Left lung (tissue), 4 donors: ENCODE measurements at regions not wholly inside any gene's neighbourhood (a gene's known extent, or its start where the extent isn't known, plus 50 kb on each side); places are given as distances from the start of the nearest gene placed in this dataset.
"Not testable (repeated sequence)": the region's sequence is repeated elsewhere in the genome, so short reads cannot be mapped to it uniquely, and the experiment has no call there.

Source experiments
- ATAC-seq: fragments of 200-7000 bp; cut with Tn5 transposase; one replicate; pipeline ENCODE4 v1.9.1; 2020; ENCODE audit warnings: moderate library complexity
- DNase-seq, 4 donors: peaks; one replicate each; pipeline ENCODE4 v3.0.0-alpha.2; 2013 to 2020
- H3K27ac ChIP-seq, 2 donors: fragments of 200-600 bp; sonication (generic) in 1 of 2; one replicate each; pipeline versions ENCODE4 v1.5.0 to v1.8.0; 2020 to 2021
- H3K27me3 ChIP-seq, 2 donors: fragments of 200-600 bp; sonication (generic) in 1 of 2; one replicate each; pipeline versions ENCODE4 v1.5.0 to v1.8.0; 2020 to 2021
- H3K36me3 ChIP-seq, 2 donors: fragments of 200-600 bp; sonication (generic) in 1 of 2; one replicate each; pipeline versions ENCODE4 v1.5.0 to v1.8.0; 2020 to 2021
- H3K4me1 ChIP-seq, 2 donors: fragments of 200-600 bp; one replicate each; pipeline ENCODE4 v1.8.0; 2021
- H3K4me3 ChIP-seq, 2 donors: fragments of 200-600 bp; sonication (generic) in 1 of 2; one replicate each; pipeline versions ENCODE4 v1.5.0 to v1.8.0; 2020 to 2021; ENCODE audit warnings: mild to moderate bottlenecking in 1 of 2
- H3K9me3 ChIP-seq, 2 donors: fragments of 200-600 bp; sonication (generic) in 1 of 2; one replicate each; pipeline versions ENCODE4 v1.5.0 to v1.8.0; 2020 to 2021
- intact Hi-C, 2 donors: fragments of 100-400 bp; cut with DNase I; formaldehyde crosslinking; loops; one replicate each; pipeline versions ENCODE4 v1.11.2 to v1.14.2; 2022
- TF ChIP-seq, protein P1 (sequence below), 2 donors: fragments of 200-600 bp; sonication (generic) in 1 of 2; IDR thresholded peaks; one replicate each; pipeline versions ENCODE4 v1.5.0 to v1.8.0; 2021; ENCODE audit warnings: antibody characterized with exemption in 2 of 2
- donor health status: DM: no; HTN: yes; CAD: no.
- donor health status: DM: no; HTN: no; CAD: no.

DNA sequence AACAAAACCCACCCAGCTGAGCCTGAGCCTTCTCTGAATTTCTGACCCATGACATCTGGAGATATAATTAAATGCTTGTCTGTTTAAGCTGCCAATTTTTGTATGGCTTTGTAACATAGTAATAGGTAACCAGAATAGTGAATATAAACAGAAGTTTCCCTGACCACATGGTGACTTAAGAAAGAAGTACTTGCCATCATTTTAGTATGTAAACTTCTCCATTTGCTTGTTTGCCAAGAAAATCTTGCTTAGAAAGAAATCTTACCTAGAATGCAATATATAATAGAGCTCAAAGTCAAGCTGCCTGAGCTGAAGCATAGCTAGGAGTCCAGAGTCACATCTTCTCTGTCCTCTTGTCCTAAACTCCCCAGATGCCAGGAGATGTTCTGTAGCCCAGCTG is 117.0 kb downstream of the PCSK1 start:
- Histone ChIP-seq H3K27ac (no peak overlapping the region), H3K4me3 (no peak overlapping the region), H3K9me3 (peaks cover under 1 to 6% of the 10 kb centered on the region in 2 donors), H3K4me1 (no peaks in the 10 kb centered on the region), H3K27me3 (no peaks in the 10 kb centered on the region), H3K36me3 (no peaks in the 10 kb centered on the region)
- ATAC-seq (no peak), DNase-seq (no peak)
- intact Hi-C loops = no loop called here
- TF ChIP-seq, protein P1, sequence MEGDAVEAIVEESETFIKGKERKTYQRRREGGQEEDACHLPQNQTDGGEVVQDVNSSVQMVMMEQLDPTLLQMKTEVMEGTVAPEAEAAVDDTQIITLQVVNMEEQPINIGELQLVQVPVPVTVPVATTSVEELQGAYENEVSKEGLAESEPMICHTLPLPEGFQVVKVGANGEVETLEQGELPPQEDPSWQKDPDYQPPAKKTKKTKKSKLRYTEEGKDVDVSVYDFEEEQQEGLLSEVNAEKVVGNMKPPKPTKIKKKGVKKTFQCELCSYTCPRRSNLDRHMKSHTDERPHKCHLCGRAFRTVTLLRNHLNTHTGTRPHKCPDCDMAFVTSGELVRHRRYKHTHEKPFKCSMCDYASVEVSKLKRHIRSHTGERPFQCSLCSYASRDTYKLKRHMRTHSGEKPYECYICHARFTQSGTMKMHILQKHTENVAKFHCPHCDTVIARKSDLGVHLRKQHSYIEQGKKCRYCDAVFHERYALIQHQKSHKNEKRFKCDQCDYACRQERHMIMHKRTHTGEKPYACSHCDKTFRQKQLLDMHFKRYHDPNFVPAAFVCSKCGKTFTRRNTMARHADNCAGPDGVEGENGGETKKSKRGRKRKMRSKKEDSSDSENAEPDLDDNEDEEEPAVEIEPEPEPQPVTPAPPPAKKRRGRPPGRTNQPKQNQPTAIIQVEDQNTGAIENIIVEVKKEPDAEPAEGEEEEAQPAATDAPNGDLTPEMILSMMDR (IDR thresholded peaks at IDR 0.05) = no peak

DNA sequence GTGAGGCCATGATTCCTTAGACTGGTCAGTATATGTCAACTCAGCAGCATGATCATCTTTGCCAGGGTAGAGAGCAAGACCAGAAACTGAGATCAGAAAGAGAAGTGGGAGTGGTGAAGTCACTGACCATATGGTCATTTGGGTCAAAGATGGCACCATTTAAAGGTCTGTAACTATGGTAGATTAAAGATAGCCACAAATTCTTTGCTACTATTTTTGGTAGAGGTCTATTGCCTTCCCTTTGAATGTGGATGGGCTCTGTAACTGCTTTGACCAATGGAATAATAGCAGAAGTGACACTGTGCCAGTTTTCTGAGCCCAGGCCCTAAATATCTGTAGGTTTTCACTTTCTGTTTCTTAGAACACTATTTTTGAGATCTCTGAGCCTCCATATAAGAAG is 117.6 kb downstream of the PCSK1 start:
- ATAC-seq (no peak), DNase-seq (no peak)
- intact Hi-C loops = no loop called here
- no peak overlapping the region for H3K27ac ChIP-seq
- no peaks in the 10 kb centered on the region for H3K36me3 ChIP-seq
- H3K4me1 ChIP-seq = no peaks in the 10 kb centered on the region
- H3K27me3 ChIP-seq = no peaks in the 10 kb centered on the region
- H3K4me3 ChIP-seq = no peak overlapping the region
- TF ChIP-seq, protein P1 (IDR thresholded peaks at IDR 0.05) = no peak
- peaks cover 6 to 11% of the 10 kb centered on the region in 2 donors for H3K9me3 ChIP-seq

DNA sequence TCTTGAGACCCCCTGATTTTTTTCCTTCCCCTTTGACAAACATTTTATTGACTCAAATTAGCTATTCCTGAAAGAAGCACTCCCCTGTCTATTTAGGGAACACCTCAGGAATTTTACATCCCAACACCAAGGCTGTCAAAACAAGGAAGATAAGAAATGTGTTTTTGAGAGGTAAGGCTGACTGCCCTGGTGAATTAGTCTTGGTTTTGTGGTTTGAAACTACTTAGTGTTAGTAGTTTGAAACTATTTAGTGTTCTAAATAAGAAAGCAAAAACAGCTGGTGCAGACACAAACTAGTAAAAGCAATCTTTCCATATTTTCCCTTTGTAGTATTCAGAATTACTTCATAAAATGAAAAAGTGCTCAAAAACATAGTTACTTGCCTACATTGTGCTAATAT is 120.7 kb downstream of the PCSK1 start:
- ATAC-seq (no peak), DNase-seq (no peak)
- no peak overlapping the region for H3K4me3 ChIP-seq
- intact Hi-C loops = no loop called here
- no peaks in the 10 kb centered on the region for H3K4me1 ChIP-seq
- H3K36me3 ChIP-seq = no peaks in the 10 kb centered on the region
- H3K27me3 ChIP-seq = no peaks in the 10 kb centered on the region
- H3K27ac ChIP-seq = no peak overlapping the region
- peaks cover 6 to 11% of the 10 kb centered on the region in 2 donors for H3K9me3 ChIP-seq
- TF ChIP-seq, protein P1 (IDR thresholded peaks at IDR 0.05) = no peak

DNA sequence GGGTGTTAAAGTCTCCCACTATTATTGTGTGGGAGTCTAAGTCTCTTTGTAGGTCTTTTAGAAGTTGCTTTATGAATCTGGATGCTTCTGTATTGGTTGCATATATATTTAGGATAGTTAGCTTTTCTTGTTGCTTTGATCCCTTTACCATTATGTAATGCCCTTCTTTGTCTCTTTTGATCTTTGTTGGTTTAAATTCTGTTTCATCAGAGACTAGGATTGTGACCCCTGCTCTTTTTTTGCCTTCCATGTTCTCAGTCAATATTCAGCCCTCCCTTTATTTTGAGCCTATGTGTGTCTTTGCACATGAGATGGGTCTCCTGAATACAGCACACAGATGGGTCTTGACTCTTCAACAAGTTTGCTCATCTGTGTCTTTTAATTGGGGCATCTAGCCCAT is 126.0 kb downstream of the PCSK1 start:
- H3K36me3 ChIP-seq, H3K4me3 ChIP-seq, H3K27ac ChIP-seq, H3K4me1 ChIP-seq, DNase-seq, intact Hi-C loops, ATAC-seq, H3K27me3 ChIP-seq: not testable (repeated sequence)
- peaks cover 6 to 27% of the 10 kb centered on the region in 2 donors for H3K9me3 ChIP-seq

DNA sequence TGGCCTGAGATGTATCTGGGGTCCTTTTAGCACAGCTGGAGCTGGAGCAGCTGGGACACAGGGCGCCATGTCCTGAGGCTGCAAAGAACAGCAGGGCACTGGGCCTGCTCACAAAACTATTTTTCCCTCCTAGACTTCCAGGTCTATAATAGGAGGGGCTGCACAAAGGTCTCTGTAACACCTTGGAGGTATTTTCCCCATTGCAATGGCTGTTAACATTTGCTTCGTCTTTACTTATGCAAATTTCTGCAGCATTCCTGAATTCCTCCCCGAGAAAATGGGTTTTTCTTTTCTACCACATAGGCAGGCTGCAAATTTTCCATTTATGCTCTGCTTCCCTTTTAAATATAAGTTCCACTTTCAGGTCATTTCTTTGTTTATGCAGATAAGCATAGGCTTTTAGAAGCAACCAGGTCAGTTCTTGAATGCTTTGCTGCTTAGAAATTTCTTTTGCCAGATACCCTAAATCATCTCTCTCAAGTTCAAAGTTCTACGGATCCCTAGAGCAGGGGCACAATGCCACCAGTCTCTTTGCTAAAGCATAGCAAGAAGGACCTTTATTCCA is 130.8 kb downstream of the PCSK1 start:
- TF ChIP-seq, protein P1 (IDR thresholded peaks at IDR 0.05) = no peak
- no peak overlapping the region for H3K27ac ChIP-seq
- ATAC-seq (no peak), DNase-seq (no peak)
- intact Hi-C loops = no loop called here
- H3K4me1 ChIP-seq = peaks cover 0 to 10% of the 10 kb centered on the region in 2 donors
- no peaks in the 10 kb centered on the region for H3K27me3 ChIP-seq
- H3K4me3 ChIP-seq = no peak overlapping the region
- H3K9me3 ChIP-seq = peaks cover 0 to 20% of the 10 kb centered on the region in 2 donors
- H3K36me3 ChIP-seq = no peaks in the 10 kb centered on the region

DNA sequence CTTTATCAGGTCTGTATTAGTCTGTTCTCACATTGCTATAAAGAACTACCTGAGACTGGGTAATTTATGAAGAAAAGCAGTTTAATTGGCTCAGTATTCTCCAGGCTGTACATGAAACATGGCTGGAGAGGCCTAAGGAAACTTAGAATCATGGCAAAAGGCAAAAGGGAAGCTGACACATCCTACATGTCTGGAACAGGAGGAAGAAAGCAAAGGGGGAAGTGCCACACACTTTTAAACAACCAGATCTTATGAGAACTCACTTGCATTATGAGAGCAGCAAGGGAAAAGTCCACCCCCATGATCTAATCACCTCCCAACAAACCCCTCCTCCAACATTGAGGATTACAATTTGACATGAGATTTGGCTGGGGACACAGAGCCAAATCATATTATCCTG is 132.1 kb downstream of the PCSK1 start:
- H3K36me3 ChIP-seq = no peaks in the 10 kb centered on the region
- ATAC-seq = no peak

More for the DNA sequence above, 132.1 kb downstream of the PCSK1 start:
- DNase-seq = no peak
- peaks cover 0 to 18% of the 10 kb centered on the region in 2 donors for H3K4me1 ChIP-seq
- H3K27me3 ChIP-seq = no peaks in the 10 kb centered on the region
- TF ChIP-seq, protein P1 (IDR thresholded peaks at IDR 0.05) = no peak
- peak overlapping the region in 1 of 2 donors; percentile 14 for H3K27ac ChIP-seq
- intact Hi-C loops = no loop called here
- H3K9me3 ChIP-seq = peaks cover 0 to 20% of the 10 kb centered on the region in 2 donors
- H3K4me3 ChIP-seq = no peak overlapping the region
